HAP-1 (cell line): ENCODE measurements at regions not wholly inside any gene's neighbourhood (a gene's known extent, or its start where the extent isn't known, plus 50 kb on each side); places are given as distances from the start of the nearest gene placed in this dataset.
"Not testable (repeated sequence)": the region's sequence is repeated elsewhere in the genome, so short reads cannot be mapped to it uniquely, and the experiment has no call there.

Source experiments
- DNase-seq, 2 experiments: peaks; one replicate each; pipeline ENCODE4 v3.0.0-alpha.2; 2016 to 2020; ENCODE audit warnings: low spot score in 2 of 2
- H3K27me3 ChIP-seq: fragments of 250-450 bp; sonication (Bioruptor Pico); 2 replicates; pipeline ENCODE4 v1.5.1; 2020; ENCODE audit warnings: low read depth, mild to moderate bottlenecking, moderate library complexity
- H3K36me3 ChIP-seq: fragments of 250-450 bp; sonication (Bioruptor Pico); replicated peaks from 2 replicates; pipeline ENCODE4 v1.5.1; 2020; ENCODE audit warnings: mild to moderate bottlenecking
- H3K4me1 ChIP-seq: fragments of 250-450 bp; sonication (Bioruptor Pico); 2 replicates; pipeline ENCODE4 v1.5.1; 2020; ENCODE audit warnings: mild to moderate bottlenecking
- H3K4me3 ChIP-seq: fragments of 250-450 bp; sonication (Bioruptor Pico); 2 replicates; pipeline ENCODE4 v1.5.1; 2020; ENCODE audit warnings: mild to moderate bottlenecking, moderate library complexity
- H3K9me3 ChIP-seq: fragments of 250-450 bp; sonication (Bioruptor Pico); 2 replicates; pipeline ENCODE4 v1.5.1; 2020; ENCODE audit warnings: mild to moderate bottlenecking, moderate library complexity
- in situ Hi-C: fragments of 300-500 bp; cut with MboI; formaldehyde crosslinking; loops from 3 replicates; pipeline ENCODE4 v1.14.3; 2020; ENCODE audit warnings: low sequenced_read_pairs, inconsistent platforms, mixed read lengths

- H3K9me3 ChIP-seq, result no peaks in the 10 kb centered on the region
- H3K27me3 ChIP-seq, result no peaks in the 10 kb centered on the region
- DNase-seq, result no peak
- no peaks in the 10 kb centered on the region for H3K4me1 ChIP-seq
- no peaks in the 10 kb centered on the region for H3K36me3 ChIP-seq
- H3K4me3 ChIP-seq, result no peak overlapping the region
- in situ Hi-C loops, result no loop called here
These were observed 148.5 kb downstream of the LY86 start for GRCh38 chr6:6736791-6737654.

- Histone ChIP-seq H3K36me3 (no peaks in the 10 kb centered on the region), H3K27me3 (no peaks in the 10 kb centered on the region), H3K9me3 (no peaks in the 10 kb centered on the region), H3K4me3 (no peak overlapping the region), H3K4me1 (no peaks in the 10 kb centered on the region)
- no peak for DNase-seq
- in situ Hi-C loops, result no loop called here
These were observed 149.2 kb downstream of the LY86 start for GRCh38 chr6:6737671-6738070.

- Histone ChIP-seq H3K27me3 (no peaks in the 10 kb centered on the region), H3K4me3 (no peak overlapping the region), H3K36me3 (no peaks in the 10 kb centered on the region), H3K4me1 (no peaks in the 10 kb centered on the region), H3K9me3 (no peaks in the 10 kb centered on the region)
- in situ Hi-C loops, result no loop called here
- DNase-seq, result no peak
These were observed 149.6 kb downstream of the LY86 start for GRCh38 chr6:6738108-6738507.

GRCh38 chr6:6738922-6739716 lies 150.6 kb downstream of the LY86 start:
- in situ Hi-C loops, result no loop called here
- H3K9me3 ChIP-seq, result no peaks in the 10 kb centered on the region
- H3K4me3 ChIP-seq, result no peak overlapping the region
- no peaks in the 10 kb centered on the region for H3K27me3 ChIP-seq
- no peaks in the 10 kb centered on the region for H3K36me3 ChIP-seq
- H3K4me1 ChIP-seq, result no peaks in the 10 kb centered on the region
- no peak for DNase-seq

GRCh38 chr6:6740595-6740994 lies 152.1 kb downstream of the LY86 start:
- in situ Hi-C loops, result no loop called here
- DNase-seq, result no peak
- H3K36me3 ChIP-seq, result no peaks in the 10 kb centered on the region

GRCh38 chr6:6741264-6741663 lies 152.7 kb downstream of the LY86 start:
- no peaks in the 10 kb centered on the region for H3K4me1 ChIP-seq
- no peak overlapping the region for H3K4me3 ChIP-seq
- DNase-seq, result no peak
- no peaks in the 10 kb centered on the region for H3K36me3 ChIP-seq
- no peaks in the 10 kb centered on the region for H3K27me3 ChIP-seq
- in situ Hi-C loops, result no loop called here
- H3K9me3 ChIP-seq, result 0 out of 2 replicates have a peak, but pooled peaks cover 4% of the 10 kb centered on the region

More at GRCh38 chr6:6740595-6740994, 152.1 kb downstream of the LY86 start:
- Histone ChIP-seq H3K9me3 (0 out of 2 replicates have a peak, but pooled peaks cover 4% of the 10 kb centered on the region), H3K27me3 (no peaks in the 10 kb centered on the region), H3K4me1 (no peaks in the 10 kb centered on the region), H3K4me3 (no peak overlapping the region)

- Histone ChIP-seq H3K4me1 (no peaks in the 10 kb centered on the region), H3K9me3 (0 out of 2 replicates have a peak, but pooled peaks cover 4% of the 10 kb centered on the region), H3K27me3 (no peaks in the 10 kb centered on the region), H3K4me3 (no peak overlapping the region), H3K36me3 (no peaks in the 10 kb centered on the region)
- in situ Hi-C loops, result no loop called here
- DNase-seq, result no peak
These were observed 154.0 kb downstream of the LY86 start for GRCh38 chr6:6742535-6742934.

- H3K4me1 ChIP-seq, result no peaks in the 10 kb centered on the region
- no peaks in the 10 kb centered on the region for H3K36me3 ChIP-seq
- H3K9me3 ChIP-seq, result 0 out of 2 replicates have a peak, but pooled peaks cover 4% of the 10 kb centered on the region
- in situ Hi-C loops, result no loop called here
- no peak overlapping the region for H3K4me3 ChIP-seq
- DNase-seq, result no peak
- H3K27me3 ChIP-seq, result no peaks in the 10 kb centered on the region
These were observed 156.0 kb downstream of the LY86 start for GRCh38 chr6:6744551-6744950.

- in situ Hi-C loops, H3K4me3 ChIP-seq, H3K27me3 ChIP-seq, H3K9me3 ChIP-seq, H3K4me1 ChIP-seq, H3K36me3 ChIP-seq, DNase-seq: not testable (repeated sequence)
These were observed 157.3 kb downstream of the LY86 start for GRCh38 chr6:6745637-6746332.

- DNase-seq, result no peak
- H3K27me3 ChIP-seq, result no peaks in the 10 kb centered on the region
- no peak overlapping the region for H3K4me3 ChIP-seq
- H3K36me3 ChIP-seq, result no peaks in the 10 kb centered on the region
- H3K9me3 ChIP-seq, result 0 out of 2 replicates have a peak, but pooled peaks cover 4% of the 10 kb centered on the region
- in situ Hi-C loops, result no loop called here
- no peaks in the 10 kb centered on the region; the same call in 1 of the 2 replicates for H3K4me1 ChIP-seq
These were observed 157.9 kb downstream of the LY86 start for GRCh38 chr6:6746333-6746969.

- no peaks in the 10 kb centered on the region for H3K36me3 ChIP-seq
- H3K4me1 ChIP-seq, result no peaks in the 10 kb centered on the region; the same call in 1 of the 2 replicates
- H3K9me3 ChIP-seq, result 0 out of 2 replicates have a peak, but pooled peaks cover 4% of the 10 kb centered on the region
- no peak overlapping the region for H3K4me3 ChIP-seq
- H3K27me3 ChIP-seq, result no peaks in the 10 kb centered on the region
- in situ Hi-C loops, result no loop called here
- DNase-seq, result no peak
These were observed 158.4 kb downstream of the LY86 start for GRCh38 chr6:6746970-6747338.

- no peak overlapping the region for H3K4me3 ChIP-seq
- H3K27me3 ChIP-seq, result no peaks in the 10 kb centered on the region
- H3K4me1 ChIP-seq, result no peaks in the 10 kb centered on the region; the same call in 1 of the 2 replicates
- no peak for DNase-seq
- H3K9me3 ChIP-seq, result 0 out of 2 replicates have a peak, but pooled peaks cover 4% of the 10 kb centered on the region
- in situ Hi-C loops, result no loop called here
- H3K36me3 ChIP-seq, result no peaks in the 10 kb centered on the region
These were observed 158.9 kb downstream of the LY86 start for GRCh38 chr6:6747371-6747770.

- Histone ChIP-seq H3K4me1 (no peaks in the 10 kb centered on the region; the same call in 1 of the 2 replicates), H3K4me3 (no peak overlapping the region), H3K27me3 (no peaks in the 10 kb centered on the region), H3K9me3 (0 out of 2 replicates have a peak, but pooled peaks cover 4% of the 10 kb centered on the region), H3K36me3 (no peaks in the 10 kb centered on the region)
- in situ Hi-C loops, result no loop called here
- DNase-seq, result no peak
These were observed 159.5 kb downstream of the LY86 start for GRCh38 chr6:6748001-6748400.
